HG03432 (cell line): ENCODE measurements at regions not wholly inside any gene's neighbourhood (a gene's known extent, or its start where the extent isn't known, plus 50 kb on each side); places are given as distances from the start of the nearest gene placed in this dataset.

Experiments
- ATAC-seq: cut with Tn5 transposase; IDR thresholded peaks from one replicate; pipeline ENCODE4 v1.9.1; 2021; ENCODE audit warnings: mild to moderate bottlenecking, moderate library complexity; ENCODE audit not compliant: unreplicated experiment

GRCh38 chr3:5068531-5069050 is 53.5 kb upstream of the ARL8B start:
- no peak for ATAC-seq

GRCh38 chr3:5069627-5070026 is 52.5 kb upstream of the ARL8B start:
- ATAC-seq: no peak

- ATAC-seq: no peak
Observed at GRCh38 chr3:5071061-5071460, 51.0 kb upstream of the ARL8B start.

- no peak for ATAC-seq
Observed at GRCh38 chr3:5072100-5072816, 49.8 kb upstream of the ARL8B start.
